GM21423 (cell line): ENCODE measurements at regions not wholly inside any gene's neighbourhood (a gene's known extent, or its start where the extent isn't known, plus 50 kb on each side); places are given as distances from the start of the nearest gene placed in this dataset.

Source experiments
- ATAC-seq: cut with Tn5 transposase; IDR thresholded peaks from one replicate; pipeline ENCODE4 v1.9.1; 2021; ENCODE audit warnings: mild to moderate bottlenecking, moderate library complexity; ENCODE audit not compliant: unreplicated experiment

- ATAC-seq, result no peak
Observed at GRCh38 chr7:17633067-17633466, 307.2 kb downstream of the SNX13 start.

- ATAC-seq, result no peak
Observed at GRCh38 chr7:17638727-17639126, 301.6 kb downstream of the SNX13 start.

- no peak for ATAC-seq
Observed at GRCh38 chr7:17640730-17641377, 299.4 kb downstream of the SNX13 start.

GRCh38 chr7:17645500-17645899, 294.8 kb downstream of the SNX13 start:
- ATAC-seq, result no peak

GRCh38 chr7:17646253-17646956, 293.9 kb downstream of the SNX13 start:
- ATAC-seq, result no peak

GRCh38 chr7:17651341-17651740, 289.0 kb downstream of the SNX13 start:
- no peak for ATAC-seq

GRCh38 chr7:17651863-17652385, 288.4 kb downstream of the SNX13 start:
- no peak for ATAC-seq

GRCh38 chr7:17654940-17655339, 285.4 kb downstream of the SNX13 start:
- no peak for ATAC-seq

- ATAC-seq, result no peak
Observed at GRCh38 chr7:17659126-17659525, 281.2 kb downstream of the SNX13 start.

GRCh38 chr7:17660116-17660515, 280.2 kb downstream of the SNX13 start:
- no peak for ATAC-seq

GRCh38 chr7:17661982-17662585, 278.2 kb downstream of the SNX13 start:
- ATAC-seq, result no peak

- ATAC-seq, result no peak
Observed at GRCh38 chr7:17663061-17663675, 277.1 kb downstream of the SNX13 start.

- no peak for ATAC-seq
Observed at GRCh38 chr7:17665029-17665428, 275.3 kb downstream of the SNX13 start.

- no peak for ATAC-seq
Observed at GRCh38 chr7:17668122-17668521, 272.2 kb downstream of the SNX13 start.

- no peak for ATAC-seq
Observed at GRCh38 chr7:17669204-17669603, 271.1 kb downstream of the SNX13 start.

GRCh38 chr7:17671956-17672355, 268.3 kb downstream of the SNX13 start:
- no peak for ATAC-seq

- no peak for ATAC-seq
Observed at GRCh38 chr7:17672783-17673182, 267.5 kb downstream of the SNX13 start.

- no peak for ATAC-seq
Observed at GRCh38 chr7:17674166-17674942, 265.9 kb downstream of the SNX13 start.

- ATAC-seq, result no peak
Observed at GRCh38 chr7:17674943-17675608, 265.2 kb downstream of the SNX13 start.

GRCh38 chr7:17677408-17677807, 262.9 kb downstream of the SNX13 start:
- no peak for ATAC-seq
